ENCODE measurements at regions not wholly inside any gene's neighbourhood (a gene's known extent, or its start where the extent isn't known, plus 50 kb on each side); places are given as distances from the start of the nearest gene placed in this dataset.

DNA sequence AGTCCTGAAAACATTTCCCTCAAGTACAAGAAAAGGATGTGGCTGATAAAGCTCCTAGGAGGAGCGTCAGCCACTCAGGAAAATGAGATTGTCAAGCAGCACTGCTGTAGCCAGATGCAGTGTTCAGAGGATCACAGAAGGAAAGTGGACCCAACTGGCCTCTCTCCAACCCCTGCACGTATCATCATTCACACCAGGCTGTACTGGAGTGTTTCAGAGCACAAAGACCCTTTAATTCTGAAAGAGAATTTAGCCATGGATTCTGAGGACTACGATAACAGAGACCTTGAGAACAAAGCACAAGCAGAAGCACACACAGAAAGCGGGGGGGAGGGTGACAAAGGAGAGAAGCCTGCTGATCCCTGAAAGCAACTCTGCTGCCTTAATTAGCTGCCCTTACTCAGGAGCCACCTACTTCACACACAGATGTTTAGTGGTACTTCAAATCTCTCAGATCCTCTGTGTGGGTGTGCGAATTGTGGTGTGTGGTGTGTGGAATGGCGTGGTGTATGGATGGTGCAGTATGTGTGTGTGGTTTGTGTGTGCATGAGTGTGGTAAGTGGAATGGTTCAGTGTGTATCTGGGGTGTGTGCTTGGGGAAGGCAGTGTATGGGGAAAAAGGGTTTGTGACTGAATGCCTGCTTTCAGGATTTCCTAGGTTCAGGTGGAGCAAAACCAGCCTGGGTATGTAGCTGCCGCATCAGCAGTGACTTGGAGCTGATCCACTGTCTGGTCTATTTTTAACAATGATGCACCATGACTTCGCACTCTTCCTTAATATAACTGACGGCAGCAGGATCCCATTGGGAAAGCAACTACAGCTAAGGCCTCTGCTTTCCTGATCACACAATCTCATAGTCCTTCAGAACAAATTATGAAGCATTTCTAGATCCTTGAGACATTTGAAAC, 192.5 kb downstream of the RSL24D1 start:
- TF ChIP-seq EZH2phosphoT487 (IDR thresholded peaks at IDR 0.05; ENCODE audit: borderline replicate concordance), result no peak
- TF ChIP-seq, protein P1, sequence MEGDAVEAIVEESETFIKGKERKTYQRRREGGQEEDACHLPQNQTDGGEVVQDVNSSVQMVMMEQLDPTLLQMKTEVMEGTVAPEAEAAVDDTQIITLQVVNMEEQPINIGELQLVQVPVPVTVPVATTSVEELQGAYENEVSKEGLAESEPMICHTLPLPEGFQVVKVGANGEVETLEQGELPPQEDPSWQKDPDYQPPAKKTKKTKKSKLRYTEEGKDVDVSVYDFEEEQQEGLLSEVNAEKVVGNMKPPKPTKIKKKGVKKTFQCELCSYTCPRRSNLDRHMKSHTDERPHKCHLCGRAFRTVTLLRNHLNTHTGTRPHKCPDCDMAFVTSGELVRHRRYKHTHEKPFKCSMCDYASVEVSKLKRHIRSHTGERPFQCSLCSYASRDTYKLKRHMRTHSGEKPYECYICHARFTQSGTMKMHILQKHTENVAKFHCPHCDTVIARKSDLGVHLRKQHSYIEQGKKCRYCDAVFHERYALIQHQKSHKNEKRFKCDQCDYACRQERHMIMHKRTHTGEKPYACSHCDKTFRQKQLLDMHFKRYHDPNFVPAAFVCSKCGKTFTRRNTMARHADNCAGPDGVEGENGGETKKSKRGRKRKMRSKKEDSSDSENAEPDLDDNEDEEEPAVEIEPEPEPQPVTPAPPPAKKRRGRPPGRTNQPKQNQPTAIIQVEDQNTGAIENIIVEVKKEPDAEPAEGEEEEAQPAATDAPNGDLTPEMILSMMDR (conservative IDR thresholded peaks at IDR 0.05; ENCODE audit: low read length), result no peak
- no peaks in the 10 kb centered on the region for H4K20me1 ChIP-seq (ENCODE audit: insufficient read depth, low read length, poor library complexity, severe bottlenecking)
- no peaks in the 10 kb centered on the region for H3K36me3 ChIP-seq (ENCODE audit: insufficient read depth, low read length)
- no peaks in the 10 kb centered on the region for H3K27me3 ChIP-seq (ENCODE audit: insufficient read depth, low read length, poor library complexity, severe bottlenecking)
- no peaks in the 10 kb centered on the region for H3K9me3 ChIP-seq (ENCODE audit: insufficient read depth, low read depth, low read length)
- H2AFZ ChIP-seq (ENCODE audit: low read length), result no peak overlapping the region
- H3K4me2 ChIP-seq (ENCODE audit: low read depth, low read length, poor library complexity, severe bottlenecking), result no peak overlapping the region
- no peak overlapping the region for H3K4me3 ChIP-seq (ENCODE audit: low read length, poor library complexity, severe bottlenecking)
- H3K9ac ChIP-seq (ENCODE audit: low read depth, low read length, poor library complexity, severe bottlenecking), result no peak overlapping the region
- no peaks in the 10 kb centered on the region for H3F3A ChIP-seq (ENCODE audit: low read depth)
- H3K4me1 ChIP-seq (ENCODE audit: insufficient read depth, low read length, poor library complexity, severe bottlenecking), result no peaks in the 10 kb centered on the region
- no peaks in the 10 kb centered on the region for H3K9me2 ChIP-seq (replicated peaks; ENCODE audit: low read depth, low read length)
- no peaks in the 10 kb centered on the region for H3K79me2 ChIP-seq (ENCODE audit: insufficient read depth, low read length)

DNA sequence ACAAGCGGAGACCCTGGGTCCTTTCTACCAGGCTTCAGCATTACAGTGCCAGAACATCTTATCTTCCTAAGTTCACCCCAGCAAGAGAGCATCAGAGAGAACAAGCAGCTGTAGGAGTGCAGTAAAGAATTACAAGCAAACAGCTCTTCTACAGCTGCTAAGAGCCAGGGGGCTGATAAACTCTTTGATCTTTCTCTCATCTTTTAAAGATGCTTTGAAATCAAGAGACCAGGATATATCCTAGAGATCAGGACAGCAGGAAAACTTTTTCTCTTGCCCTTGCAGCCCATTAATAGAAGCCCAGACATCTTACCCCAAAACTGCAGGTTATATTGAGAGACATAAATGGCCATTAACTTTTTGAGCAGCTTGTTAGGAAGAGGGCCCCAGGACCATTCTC, 198.1 kb downstream of the RSL24D1 start:
- Histone ChIP-seq H3K9me2 (replicated peaks; ENCODE audit: low read depth, low read length) (no peaks in the 10 kb centered on the region), H3K4me3 (ENCODE audit: low read length, poor library complexity, severe bottlenecking) (no peak overlapping the region), H3K4me1 (ENCODE audit: insufficient read depth, low read length, poor library complexity, severe bottlenecking) (no peaks in the 10 kb centered on the region), H3K9ac (ENCODE audit: low read depth, low read length, poor library complexity, severe bottlenecking) (no peak overlapping the region), H3K79me2 (ENCODE audit: insufficient read depth, low read length) (no peaks in the 10 kb centered on the region), H3K9me3 (ENCODE audit: insufficient read depth, low read depth, low read length) (no peaks in the 10 kb centered on the region), H3F3A (ENCODE audit: low read depth) (no peaks in the 10 kb centered on the region), H4K20me1 (ENCODE audit: insufficient read depth, low read length, poor library complexity, severe bottlenecking) (no peaks in the 10 kb centered on the region), H3K4me2 (ENCODE audit: low read depth, low read length, poor library complexity, severe bottlenecking) (no peak overlapping the region), H2AFZ (ENCODE audit: low read length) (no peak overlapping the region), H3K27me3 (ENCODE audit: insufficient read depth, low read length, poor library complexity, severe bottlenecking) (no peaks in the 10 kb centered on the region), H3K36me3 (ENCODE audit: insufficient read depth, low read length) (no peaks in the 10 kb centered on the region)
- no peak for TF ChIP-seq EZH2phosphoT487 (IDR thresholded peaks at IDR 0.05; ENCODE audit: borderline replicate concordance)
- TF ChIP-seq, protein P1 (conservative IDR thresholded peaks at IDR 0.05; ENCODE audit: low read length), result no peak

DNA sequence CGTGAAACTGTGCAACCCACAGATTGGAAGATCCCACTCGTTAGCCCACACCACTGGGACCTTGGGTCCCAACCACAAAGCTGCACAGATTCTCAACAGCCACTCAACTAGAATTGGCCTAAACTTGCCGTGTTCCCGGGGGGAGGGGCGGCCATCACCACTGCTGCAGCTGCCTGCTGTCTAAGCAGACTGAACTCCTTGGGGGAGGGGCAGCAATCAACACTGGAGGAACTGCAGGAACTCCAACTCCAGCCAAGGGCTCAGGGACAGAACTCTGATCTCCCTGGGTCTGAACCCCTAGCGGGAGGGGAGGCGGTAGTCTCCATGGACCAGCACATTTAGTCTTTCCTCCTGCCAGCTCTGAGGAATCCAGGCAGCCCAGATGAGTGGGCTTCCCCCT, 205.9 kb downstream of the RSL24D1 start:
- Histone ChIP-seq H3K4me3 (ENCODE audit: low read length, poor library complexity, severe bottlenecking) (no peak overlapping the region), H3K79me2 (ENCODE audit: insufficient read depth, low read length) (no peaks in the 10 kb centered on the region), H2AFZ (ENCODE audit: low read length) (no peak overlapping the region), H4K20me1 (ENCODE audit: insufficient read depth, low read length, poor library complexity, severe bottlenecking) (no peaks in the 10 kb centered on the region), H3K9me2 (replicated peaks; ENCODE audit: low read depth, low read length) (no peaks in the 10 kb centered on the region), H3K4me1 (ENCODE audit: insufficient read depth, low read length, poor library complexity, severe bottlenecking) (no peaks in the 10 kb centered on the region), H3F3A (ENCODE audit: low read depth) (no peaks in the 10 kb centered on the region), H3K9ac (ENCODE audit: low read depth, low read length, poor library complexity, severe bottlenecking) (no peak overlapping the region), H3K36me3 (ENCODE audit: insufficient read depth, low read length) (no peaks in the 10 kb centered on the region), H3K27me3 (ENCODE audit: insufficient read depth, low read length, poor library complexity, severe bottlenecking) (no peaks in the 10 kb centered on the region), H3K9me3 (ENCODE audit: insufficient read depth, low read depth, low read length) (no peaks in the 10 kb centered on the region), H3K4me2 (ENCODE audit: low read depth, low read length, poor library complexity, severe bottlenecking) (no peak overlapping the region)
- TF ChIP-seq EZH2phosphoT487 (IDR thresholded peaks at IDR 0.05; ENCODE audit: borderline replicate concordance), result no peak
- TF ChIP-seq, protein P1 (conservative IDR thresholded peaks at IDR 0.05; ENCODE audit: low read length), result no peak

Measured in Loucy (cell line).